Stimulated activated CD4-positive, alpha-beta T cell treated with anti-CD3 and anti-CD28 coated beads, Interleukin-1b, Interleukin-23, amount 100 ng/mL, for 24 hours (primary cell): ENCODE measurements at regions not wholly inside any gene's neighbourhood (a gene's known extent, or its start where the extent isn't known, plus 50 kb on each side); places are given as distances from the start of the nearest gene placed in this dataset.
"Not testable (repeated sequence)": the region's sequence is repeated elsewhere in the genome, so short reads cannot be mapped to it uniquely, and the experiment has no call there.

Experiments
- DNase-seq, 4 experiments: peaks; one replicate each; pipeline ENCODE4 v3.0.0-alpha.2; 2020; ENCODE audit warnings: low read depth in 4 of 4, low spot score in 1 of 4

- no peak for DNase-seq
These were observed 68.0 kb upstream of the ZNF157 start for GRCh38 chrX:47302396-47302795.

GRCh38 chrX:47306471-47307023, 63.8 kb upstream of the ZNF157 start:
- not testable (repeated sequence) for DNase-seq

DNA sequence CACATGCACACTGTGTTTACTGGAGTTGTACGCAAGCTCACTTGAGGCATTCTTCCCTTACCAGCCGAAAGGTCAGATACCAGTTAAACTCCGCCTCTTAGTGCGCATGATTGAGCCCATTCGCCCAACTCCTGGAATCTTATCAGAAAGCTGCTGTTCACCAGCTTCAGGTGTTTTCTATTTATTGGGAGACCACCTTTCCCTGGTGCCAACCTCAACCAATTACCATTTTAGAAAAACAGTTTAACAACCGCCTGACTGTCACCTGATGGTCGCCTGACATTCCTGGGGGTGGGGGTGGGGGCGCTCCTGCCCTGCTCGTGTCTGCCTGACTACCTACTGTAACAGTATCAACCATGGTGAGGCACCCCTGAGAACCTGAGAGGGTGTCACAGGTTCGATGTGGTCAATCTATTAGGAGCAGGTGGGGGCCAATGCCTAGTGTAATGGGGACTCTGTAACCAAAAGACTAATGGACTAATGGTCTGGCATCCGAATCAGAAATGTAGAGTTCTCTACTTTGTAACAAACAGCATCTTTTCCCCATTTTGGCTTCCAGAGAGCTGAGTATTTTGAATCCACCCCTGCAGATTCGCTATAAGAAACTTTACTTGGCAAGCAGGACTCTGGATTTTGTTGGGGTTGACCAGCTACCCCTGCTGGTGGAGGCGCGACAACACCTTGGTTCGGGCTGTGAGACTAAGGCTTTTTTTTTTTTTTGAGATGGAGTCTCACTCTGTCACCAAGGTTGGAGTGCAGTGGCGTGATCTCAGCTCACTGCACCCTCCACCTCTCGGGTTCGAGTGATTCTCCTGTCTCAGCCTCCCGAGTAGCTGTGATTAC, 58.2 kb upstream of the ZNF157 start:
- peak in 2 of 4 experiments; percentile 2 to 11 for DNase-seq

DNA sequence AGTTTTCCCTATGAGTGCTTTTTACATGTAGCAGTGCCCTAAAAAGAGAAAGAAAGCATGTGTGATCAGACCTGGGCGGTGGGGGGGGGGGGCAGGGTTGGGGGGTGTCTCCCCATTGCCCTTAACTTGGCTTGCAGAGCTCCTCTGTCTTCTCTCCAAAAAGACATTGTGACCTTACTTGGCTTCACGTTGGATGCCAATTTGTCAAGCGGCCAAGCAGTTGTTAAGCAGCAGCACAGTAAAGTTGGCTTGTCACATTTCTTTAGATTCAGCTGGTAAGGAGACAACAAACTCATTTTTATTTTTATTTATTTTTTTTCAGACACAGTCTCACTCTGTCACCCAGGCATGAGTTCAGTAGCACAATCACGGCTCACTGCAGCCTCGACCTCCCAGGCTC, 57.3 kb upstream of the ZNF157 start:
- DNase-seq: no peak

DNA sequence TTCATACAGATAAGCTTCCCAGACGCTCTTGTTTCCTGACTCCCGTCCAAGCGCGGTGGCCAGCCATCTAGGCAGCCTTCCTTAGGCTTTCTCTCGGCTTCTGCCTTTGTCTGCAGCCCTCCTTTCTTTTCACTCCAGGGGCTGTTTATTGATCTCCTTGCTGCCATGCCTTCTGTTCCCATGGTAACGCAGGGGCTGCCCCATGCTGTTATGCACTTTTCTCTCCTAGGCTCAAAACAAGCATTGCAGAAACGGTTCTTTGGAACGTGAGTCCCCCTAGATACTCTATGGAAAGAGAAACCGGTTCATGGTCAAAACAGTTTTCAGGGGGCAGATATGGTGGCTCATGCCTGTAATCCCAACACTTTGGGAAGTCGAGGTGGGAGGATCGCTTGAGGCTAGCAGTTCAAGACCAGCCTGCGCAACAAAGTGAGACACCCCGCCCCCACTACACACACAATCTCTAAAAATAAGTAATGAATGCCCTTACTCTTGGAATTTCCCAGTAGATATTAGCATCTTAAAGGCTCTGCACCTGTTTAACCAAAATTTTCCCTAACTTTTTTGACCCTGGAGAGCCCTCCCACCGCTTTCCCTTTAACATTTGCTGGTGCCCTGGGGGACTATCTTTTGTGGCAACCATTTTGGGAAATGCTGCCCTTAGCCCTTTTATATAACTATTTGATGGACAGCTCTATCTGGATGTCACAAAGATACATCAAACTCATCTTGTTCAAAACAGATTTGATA, 53.9 kb upstream of the ZNF157 start:
- no peak for DNase-seq
